ENCODE measurements at regions not wholly inside any gene's neighbourhood (a gene's known extent, or its start where the extent isn't known, plus 50 kb on each side); places are given as distances from the start of the nearest gene placed in this dataset.

DNA sequence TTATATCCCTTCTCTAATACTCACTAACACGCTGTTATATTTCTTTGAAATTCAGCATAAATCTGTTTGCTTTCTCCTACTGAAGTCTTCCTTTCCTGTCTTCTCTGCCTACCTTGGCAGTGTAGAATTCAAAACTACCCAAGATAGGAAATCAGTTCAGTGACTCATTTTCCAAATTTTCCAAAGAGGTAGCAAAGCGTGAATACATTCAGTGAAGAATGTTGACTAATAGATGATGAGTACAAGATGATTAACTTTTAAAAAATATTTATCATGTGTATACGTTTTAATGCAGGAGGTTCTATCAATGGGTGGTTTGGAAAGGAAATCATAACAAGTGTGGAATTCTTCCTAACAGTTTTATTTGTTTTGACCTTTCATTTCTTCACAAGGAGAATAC, 201.9 kb upstream of the SLC8A1 start:
- TF ChIP-seq, protein P1, sequence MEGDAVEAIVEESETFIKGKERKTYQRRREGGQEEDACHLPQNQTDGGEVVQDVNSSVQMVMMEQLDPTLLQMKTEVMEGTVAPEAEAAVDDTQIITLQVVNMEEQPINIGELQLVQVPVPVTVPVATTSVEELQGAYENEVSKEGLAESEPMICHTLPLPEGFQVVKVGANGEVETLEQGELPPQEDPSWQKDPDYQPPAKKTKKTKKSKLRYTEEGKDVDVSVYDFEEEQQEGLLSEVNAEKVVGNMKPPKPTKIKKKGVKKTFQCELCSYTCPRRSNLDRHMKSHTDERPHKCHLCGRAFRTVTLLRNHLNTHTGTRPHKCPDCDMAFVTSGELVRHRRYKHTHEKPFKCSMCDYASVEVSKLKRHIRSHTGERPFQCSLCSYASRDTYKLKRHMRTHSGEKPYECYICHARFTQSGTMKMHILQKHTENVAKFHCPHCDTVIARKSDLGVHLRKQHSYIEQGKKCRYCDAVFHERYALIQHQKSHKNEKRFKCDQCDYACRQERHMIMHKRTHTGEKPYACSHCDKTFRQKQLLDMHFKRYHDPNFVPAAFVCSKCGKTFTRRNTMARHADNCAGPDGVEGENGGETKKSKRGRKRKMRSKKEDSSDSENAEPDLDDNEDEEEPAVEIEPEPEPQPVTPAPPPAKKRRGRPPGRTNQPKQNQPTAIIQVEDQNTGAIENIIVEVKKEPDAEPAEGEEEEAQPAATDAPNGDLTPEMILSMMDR (IDR thresholded peaks at IDR 0.05), result no peak
- TF ChIP-seq POLR2A (IDR thresholded peaks at IDR 0.05), result no peak
